ENCODE measurements at regions not wholly inside any gene's neighbourhood (a gene's known extent, or its start where the extent isn't known, plus 50 kb on each side); places are given as distances from the start of the nearest gene placed in this dataset.

DNA sequence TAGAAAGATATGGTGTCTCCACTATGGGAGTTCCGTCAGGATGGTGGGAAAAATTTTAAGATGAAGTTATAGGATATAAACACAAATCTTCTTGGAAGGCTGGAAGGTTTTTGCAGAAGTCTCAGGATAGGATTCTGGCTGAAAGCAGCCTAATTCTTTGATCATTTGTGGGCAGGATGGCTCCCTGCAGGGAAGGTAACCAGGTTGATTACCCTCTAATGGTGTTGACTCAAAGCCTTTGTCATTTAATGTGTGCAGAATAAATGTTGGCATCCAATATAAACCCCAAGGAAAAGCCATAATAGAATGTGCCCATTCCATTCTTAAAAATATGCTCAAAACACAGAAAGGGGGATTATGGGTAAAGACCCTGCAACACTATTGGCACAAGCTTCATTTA is 204.3 kb downstream of the EPM2A start:
- DNase-seq = no peak
- H3K27ac ChIP-seq = no peak overlapping the region

DNA sequence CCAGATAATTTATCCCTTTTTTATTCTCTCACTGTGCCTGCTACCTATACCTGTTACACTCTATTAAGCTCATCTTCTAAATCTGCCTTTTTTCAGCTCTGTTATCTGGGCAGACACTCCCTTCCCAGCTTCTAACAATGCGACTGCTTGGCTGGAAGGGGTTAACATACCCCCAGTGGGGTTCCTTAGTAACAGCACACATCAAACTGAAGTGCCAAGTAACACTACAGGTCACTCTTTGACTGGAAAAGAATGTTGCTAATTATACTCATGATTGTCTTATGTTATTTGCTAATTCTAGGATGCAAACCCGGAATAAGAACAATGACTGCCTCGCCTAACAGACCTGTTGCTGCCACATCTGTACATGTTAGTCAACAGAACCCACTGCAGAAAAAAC is 203.5 kb downstream of the EPM2A start:
- TF ChIP-seq EP300 (IDR thresholded peaks at IDR 0.05) = no peak
- TF ChIP-seq POLR2A (IDR thresholded peaks at IDR 0.05) = no peak
- TF ChIP-seq, protein P1, sequence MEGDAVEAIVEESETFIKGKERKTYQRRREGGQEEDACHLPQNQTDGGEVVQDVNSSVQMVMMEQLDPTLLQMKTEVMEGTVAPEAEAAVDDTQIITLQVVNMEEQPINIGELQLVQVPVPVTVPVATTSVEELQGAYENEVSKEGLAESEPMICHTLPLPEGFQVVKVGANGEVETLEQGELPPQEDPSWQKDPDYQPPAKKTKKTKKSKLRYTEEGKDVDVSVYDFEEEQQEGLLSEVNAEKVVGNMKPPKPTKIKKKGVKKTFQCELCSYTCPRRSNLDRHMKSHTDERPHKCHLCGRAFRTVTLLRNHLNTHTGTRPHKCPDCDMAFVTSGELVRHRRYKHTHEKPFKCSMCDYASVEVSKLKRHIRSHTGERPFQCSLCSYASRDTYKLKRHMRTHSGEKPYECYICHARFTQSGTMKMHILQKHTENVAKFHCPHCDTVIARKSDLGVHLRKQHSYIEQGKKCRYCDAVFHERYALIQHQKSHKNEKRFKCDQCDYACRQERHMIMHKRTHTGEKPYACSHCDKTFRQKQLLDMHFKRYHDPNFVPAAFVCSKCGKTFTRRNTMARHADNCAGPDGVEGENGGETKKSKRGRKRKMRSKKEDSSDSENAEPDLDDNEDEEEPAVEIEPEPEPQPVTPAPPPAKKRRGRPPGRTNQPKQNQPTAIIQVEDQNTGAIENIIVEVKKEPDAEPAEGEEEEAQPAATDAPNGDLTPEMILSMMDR (IDR thresholded peaks at IDR 0.05) = no peak
- no peak for TF ChIP-seq POLR2AphosphoS5 (IDR thresholded peaks at IDR 0.05)
- Histone ChIP-seq H3K4me3 (no peak overlapping the region), H3K36me3 (no peaks in the 10 kb centered on the region), H3K4me1 (no peaks in the 10 kb centered on the region), H3K27ac (no peak overlapping the region), H3K27me3 (no peaks in the 10 kb centered on the region), H3K9me3 (no peaks in the 10 kb centered on the region)
- no peak for ATAC-seq (ENCODE audit: low FRiP score in 2 of 2)
- 48 to 54% methylated on average over 3 of the region's 3 CpGs for WGBS, 2 donors
- no peak for DNase-seq

More for the DNA sequence above, 204.3 kb downstream of the EPM2A start:
- 38 to 44% methylated on average over 1 of the region's 1 CpG for WGBS, 2 donors
- ATAC-seq (ENCODE audit: low FRiP score in 2 of 2) = no peak
- Histone ChIP-seq H3K4me1 (no peaks in the 10 kb centered on the region), H3K27me3 (no peaks in the 10 kb centered on the region), H3K9me3 (no peaks in the 10 kb centered on the region), H3K36me3 (no peaks in the 10 kb centered on the region), H3K4me3 (no peak overlapping the region)
- TF ChIP-seq EP300 (IDR thresholded peaks at IDR 0.05) = no peak
- no peak for TF ChIP-seq POLR2A (IDR thresholded peaks at IDR 0.05)
- TF ChIP-seq, protein P1 (IDR thresholded peaks at IDR 0.05) = no peak
- TF ChIP-seq POLR2AphosphoS5 (IDR thresholded peaks at IDR 0.05) = no peak

DNA sequence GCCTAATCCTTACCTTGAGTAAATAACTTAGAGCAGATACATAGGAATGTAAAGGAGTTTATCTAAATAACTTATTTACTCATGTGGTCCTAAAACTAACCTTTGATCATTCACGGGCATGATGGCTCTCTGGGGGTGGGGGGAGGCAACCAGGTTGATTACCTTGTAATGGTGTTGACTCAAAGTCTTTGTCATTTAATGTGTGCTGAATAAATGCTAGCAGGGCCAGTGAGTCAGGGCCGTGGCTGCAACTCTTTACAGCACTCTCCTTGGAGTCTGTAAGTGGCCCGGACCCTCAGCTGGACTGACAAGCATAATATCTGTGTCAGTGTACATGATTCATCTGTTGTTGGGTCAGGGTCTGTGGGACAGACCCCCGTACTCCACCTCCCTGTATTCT is 203.0 kb downstream of the EPM2A start:
- WGBS, 2 donors = 38 to 41% methylated on average over 4 of the region's 4 CpGs
- no peak overlapping the region for H3K27ac ChIP-seq
- TF ChIP-seq POLR2AphosphoS5 (IDR thresholded peaks at IDR 0.05) (no peak), POLR2A (IDR thresholded peaks at IDR 0.05) (no peak), EP300 (IDR thresholded peaks at IDR 0.05) (no peak)
- TF ChIP-seq, protein P1 (IDR thresholded peaks at IDR 0.05) = no peak
- DNase-seq = no peak
- ATAC-seq (ENCODE audit: low FRiP score in 2 of 2) = no peak
- no peaks in the 10 kb centered on the region for H3K4me1 ChIP-seq
- no peaks in the 10 kb centered on the region for H3K27me3 ChIP-seq
- no peaks in the 10 kb centered on the region for H3K36me3 ChIP-seq
- no peaks in the 10 kb centered on the region for H3K9me3 ChIP-seq
- H3K4me3 ChIP-seq = no peak overlapping the region

DNA sequence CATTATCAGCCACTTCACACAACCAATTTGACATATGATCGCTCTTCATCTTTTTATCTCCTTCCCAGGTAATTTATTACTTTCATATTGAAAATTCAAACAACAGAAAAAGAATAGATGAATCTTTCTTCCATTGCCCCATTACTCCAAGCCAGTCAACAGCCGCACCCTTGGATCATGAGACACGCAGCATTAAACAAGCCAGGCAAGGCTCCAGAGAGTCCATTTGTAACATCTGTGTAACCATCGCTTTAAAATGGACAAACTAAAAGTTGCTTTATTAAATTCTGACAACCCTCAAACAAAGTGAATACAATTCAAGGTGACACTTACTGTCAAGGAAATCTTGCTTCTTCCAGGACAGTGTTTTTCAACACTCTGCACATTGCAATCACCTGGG is 200.3 kb downstream of the EPM2A start:
- DNase-seq (no peak), ATAC-seq (ENCODE audit: low FRiP score in 2 of 2) (no peak)
- no peaks in the 10 kb centered on the region for H3K27me3 ChIP-seq
- TF ChIP-seq POLR2A (IDR thresholded peaks at IDR 0.05) (no peak), EP300 (IDR thresholded peaks at IDR 0.05) (no peak), POLR2AphosphoS5 (IDR thresholded peaks at IDR 0.05) (no peak)
- TF ChIP-seq, protein P1 (IDR thresholded peaks at IDR 0.05) = no peak
- 87 to 88% methylated on average over 4 of the region's 4 CpGs for WGBS, 2 donors
- H3K36me3 ChIP-seq = no peaks in the 10 kb centered on the region
- H3K4me1 ChIP-seq = no peaks in the 10 kb centered on the region
- no peak overlapping the region for H3K27ac ChIP-seq
- H3K4me3 ChIP-seq = no peak overlapping the region
- H3K9me3 ChIP-seq = no peaks in the 10 kb centered on the region

DNA sequence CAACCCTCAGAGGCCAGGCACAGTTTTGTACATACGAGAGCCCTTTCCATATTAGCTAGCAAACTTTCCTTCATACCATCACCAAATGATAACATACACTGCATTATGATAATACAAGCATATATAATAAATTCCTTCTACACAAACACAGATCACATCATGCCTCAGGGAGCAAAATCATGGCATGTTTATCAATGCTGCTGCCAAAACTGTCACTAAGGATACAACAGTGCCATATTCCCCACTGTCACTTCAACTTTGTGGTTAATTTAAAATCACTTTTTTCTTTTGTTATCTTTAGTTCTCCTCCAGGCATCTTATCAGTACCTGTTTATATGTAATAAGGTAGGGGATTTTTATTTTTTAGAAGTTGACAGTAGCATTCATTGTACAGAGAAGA is 196.3 kb downstream of the EPM2A start:
- Histone ChIP-seq H3K27ac (no peak overlapping the region), H3K36me3 (no peaks in the 10 kb centered on the region), H3K4me1 (no peaks in the 10 kb centered on the region), H3K4me3 (no peak overlapping the region), H3K9me3 (no peaks in the 10 kb centered on the region), H3K27me3 (no peaks in the 10 kb centered on the region)
- 73 to 87% methylated on average over 1 of the region's 1 CpG for WGBS, 2 donors
- TF ChIP-seq POLR2A (IDR thresholded peaks at IDR 0.05) = no peak
- TF ChIP-seq POLR2AphosphoS5 (IDR thresholded peaks at IDR 0.05) = no peak
- no peak for TF ChIP-seq EP300 (IDR thresholded peaks at IDR 0.05)
- TF ChIP-seq, protein P1 (IDR thresholded peaks at IDR 0.05) = no peak
- no peak for ATAC-seq (ENCODE audit: low FRiP score in 2 of 2)
- no peak for DNase-seq

Measured in upper lobe of left lung (tissue), 6 donors.